Suprapubic skin (tissue), 4 donors: ENCODE measurements at regions not wholly inside any gene's neighbourhood (a gene's known extent, or its start where the extent isn't known, plus 50 kb on each side); places are given as distances from the start of the nearest gene placed in this dataset.

ENCODE experiments used
- EP300 ChIP-seq: sonication (generic); formaldehyde crosslinking; IDR thresholded peaks from one replicate; pipeline ENCODE4 v1.6.1; 2017; ENCODE audit warnings: antibody characterized with exemption
- POLR2A ChIP-seq, 2 donors: fragments of 450-650 bp; IDR thresholded peaks; one replicate each; pipeline ENCODE4 v1.6.1; 2017; ENCODE audit warnings: antibody characterized with exemption in 2 of 2, mild to moderate bottlenecking in 2 of 2, moderate library complexity in 2 of 2
- POLR2AphosphoS5 ChIP-seq, 3 donors: sonication (generic); formaldehyde crosslinking; IDR thresholded peaks; one replicate each; pipeline ENCODE4 v1.6.1; 2017; ENCODE audit warnings: antibody characterized with exemption in 3 of 3
- TF ChIP-seq, protein P1 (sequence below), 2 donors: fragments of 200-600 bp in 1 of 2; fragments of 450-650 bp in 1 of 2; sonication (generic) in 1 of 2; IDR thresholded peaks; one replicate each; pipeline ENCODE4 v1.5.1; 2016 to 2019; ENCODE audit warnings: antibody characterized with exemption in 2 of 2, mild to moderate bottlenecking in 1 of 2, moderate library complexity in 1 of 2

DNA sequence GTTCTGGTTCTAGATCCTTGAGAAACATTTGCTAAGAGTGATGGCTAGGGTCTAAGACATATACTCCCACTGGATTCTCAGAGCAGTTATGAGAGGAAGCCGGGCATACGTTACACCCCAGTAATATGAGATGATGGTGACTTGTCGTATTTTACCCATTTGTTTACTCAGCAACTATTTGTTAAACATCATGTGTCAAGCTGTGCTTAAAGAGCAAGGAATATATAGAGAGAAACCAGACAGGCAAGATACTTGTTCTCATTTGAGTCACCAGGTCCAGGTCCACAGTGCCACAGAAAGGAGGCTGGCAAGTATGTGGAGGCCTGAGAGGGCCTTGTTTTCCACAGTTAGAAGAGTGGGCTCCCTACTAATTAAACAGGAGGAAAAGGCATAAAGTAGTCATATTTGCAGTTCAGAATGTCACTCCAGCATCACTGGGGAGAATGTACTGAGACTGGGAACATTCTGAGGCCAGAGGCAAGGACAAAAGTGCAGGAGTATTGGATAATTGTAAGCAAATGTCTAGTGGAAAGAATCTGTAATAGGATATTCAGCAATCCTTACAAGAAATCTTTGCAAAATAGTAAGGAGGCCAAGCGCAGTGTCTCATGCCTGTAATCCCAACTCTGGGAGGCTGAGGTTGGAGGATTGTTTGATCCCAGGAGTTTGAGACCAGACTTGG, 142.2 kb downstream of the IRS2 start:
- TF ChIP-seq, protein P1, sequence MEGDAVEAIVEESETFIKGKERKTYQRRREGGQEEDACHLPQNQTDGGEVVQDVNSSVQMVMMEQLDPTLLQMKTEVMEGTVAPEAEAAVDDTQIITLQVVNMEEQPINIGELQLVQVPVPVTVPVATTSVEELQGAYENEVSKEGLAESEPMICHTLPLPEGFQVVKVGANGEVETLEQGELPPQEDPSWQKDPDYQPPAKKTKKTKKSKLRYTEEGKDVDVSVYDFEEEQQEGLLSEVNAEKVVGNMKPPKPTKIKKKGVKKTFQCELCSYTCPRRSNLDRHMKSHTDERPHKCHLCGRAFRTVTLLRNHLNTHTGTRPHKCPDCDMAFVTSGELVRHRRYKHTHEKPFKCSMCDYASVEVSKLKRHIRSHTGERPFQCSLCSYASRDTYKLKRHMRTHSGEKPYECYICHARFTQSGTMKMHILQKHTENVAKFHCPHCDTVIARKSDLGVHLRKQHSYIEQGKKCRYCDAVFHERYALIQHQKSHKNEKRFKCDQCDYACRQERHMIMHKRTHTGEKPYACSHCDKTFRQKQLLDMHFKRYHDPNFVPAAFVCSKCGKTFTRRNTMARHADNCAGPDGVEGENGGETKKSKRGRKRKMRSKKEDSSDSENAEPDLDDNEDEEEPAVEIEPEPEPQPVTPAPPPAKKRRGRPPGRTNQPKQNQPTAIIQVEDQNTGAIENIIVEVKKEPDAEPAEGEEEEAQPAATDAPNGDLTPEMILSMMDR (IDR thresholded peaks at IDR 0.05), result no peak
- no peak for TF ChIP-seq POLR2A (IDR thresholded peaks at IDR 0.05)
- no peak for TF ChIP-seq POLR2AphosphoS5 (IDR thresholded peaks at IDR 0.05)
- TF ChIP-seq EP300, result no peak
